GM12878 (cell line): ENCODE measurements at regions not wholly inside any gene's neighbourhood (a gene's known extent, or its start where the extent isn't known, plus 50 kb on each side); places are given as distances from the start of the nearest gene placed in this dataset.

Experiments
- ATAC-seq: fragments of 200-7000 bp; cut with Tn5 transposase; 3 replicates; pipeline ENCODE4 v1.9.1; 2020; ENCODE audit warnings: mild to moderate bottlenecking, moderate library complexity
- BruUV-seq: library from RNA; stranded (reverse); fragments of 400-500 nt; replicated peaks from 2 replicates; lab custom pipeline; 2021; lab: Mats Ljungman, UMichigan
- CTCF ChIA-PET: fragments of 300-600 bp; sonication (Branson Sonifier 250); formaldehyde crosslinking; extraction: SDS; loops from one replicate; lab custom pipeline; 2021; ENCODE audit warnings: inconsistent platforms; lab: Yijun Ruan, JAX
- POLR2A ChIA-PET: fragments of 350-600 bp; formaldehyde crosslinking; extraction: SDS; loops from one replicate; lab custom pipeline; 2021; ENCODE audit warnings: inconsistent platforms; lab: Charles Lee
- RAD21 ChIA-PET: fragments of 300-600 bp; sonication (Branson Sonifier 250); formaldehyde crosslinking; loops from one replicate; lab custom pipeline; 2023; ENCODE audit warnings: antibody characterized with exemption; ENCODE audit not compliant: unreplicated experiment; lab: Charles Lee
- SMC1A ChIA-PET: fragments of 300-600 bp; sonication (Branson Sonifier 250); formaldehyde crosslinking; loops from one replicate; lab custom pipeline; 2023; ENCODE audit not compliant: unreplicated experiment, uncharacterized antibody; lab: Charles Lee
- DNase-seq: peaks from one replicate; pipeline ENCODE4 v3.0.0-alpha.2; 2011; ENCODE audit warnings: low read depth, low spot score
- FAIRE-seq: peaks from 3 replicates; lab custom pipeline; 2011; peaks lifted over from hg19 to GRCh38; lab: Jason Lieb, UNC
- H2AFZ ChIP-seq: 2 replicates; pipeline ENCODE4 v1.6.0; 2011; ENCODE audit warnings: low read depth, low read length, control low read depth; ENCODE audit not compliant: control insufficient read depth
- H3K27ac ChIP-seq: 2 replicates; pipeline ENCODE4 v1.5.1; 2011; ENCODE audit warnings: control low read depth; ENCODE audit not compliant: control insufficient read depth, insufficient read depth
- H3K27me3 ChIP-seq, 2 experiments: replicated peaks in 1 of 2; 2 replicates each; pipeline versions ENCODE4 v1.6.0 to v1.6.1; 2011; ENCODE audit warnings: low read length in 1 of 2; ENCODE audit not compliant: control insufficient read depth in 2 of 2, insufficient read depth in 2 of 2
- H3K36me3 ChIP-seq, 2 experiments: 2 replicates each; pipeline ENCODE4 v1.5.1; 2011; ENCODE audit warnings: low read length in 1 of 2; ENCODE audit not compliant: control insufficient read depth in 2 of 2, insufficient read depth in 2 of 2
- H3K4me1 ChIP-seq: 2 replicates; pipeline ENCODE4 v1.6.1; 2011; ENCODE audit warnings: mild to moderate bottlenecking, low read length, moderate library complexity, mixed read lengths; ENCODE audit not compliant: control insufficient read depth, insufficient read depth
- H3K4me2 ChIP-seq: 2 replicates; pipeline ENCODE4 v1.6.0; 2011; ENCODE audit warnings: control low read depth; ENCODE audit not compliant: control insufficient read depth, insufficient read depth
- H3K4me3 ChIP-seq: fragments of 200-600 bp; sonication (generic); 2 replicates; pipeline ENCODE4 v1.5.1; 2016
- H3K79me2 ChIP-seq: 2 replicates; pipeline ENCODE4 v1.6.0; 2011; ENCODE audit warnings: low read length; ENCODE audit not compliant: control insufficient read depth, insufficient read depth
- H3K9ac ChIP-seq: 2 replicates; pipeline ENCODE4 v1.8.0; 2011; ENCODE audit warnings: low read length, control low read depth, mixed read lengths; ENCODE audit not compliant: control insufficient read depth, insufficient read depth
- H3K9me3 ChIP-seq: replicated peaks from 3 replicates; pipeline ENCODE4 v1.5.1; 2011; ENCODE audit warnings: mild to moderate bottlenecking, low read length; ENCODE audit not compliant: control insufficient read depth, insufficient read depth
- H4K20me1 ChIP-seq: 2 replicates; pipeline ENCODE4 v1.6.0; 2011; ENCODE audit not compliant: control insufficient read depth, insufficient read depth
- FOXK2 ChIP-seq: fragments of 450-650 bp; IDR thresholded peaks from 2 replicates; pipeline ENCODE4 v1.6.1; 2017; ENCODE audit warnings: mild to moderate bottlenecking, moderate library complexity
- FOXM1 ChIP-seq: IDR thresholded peaks from 2 replicates; pipeline ENCODE4 v1.6.1; 2012; ENCODE audit warnings: low read depth, mild to moderate bottlenecking, inconsistent platforms, low read length, moderate library complexity
- GABPA ChIP-seq: IDR thresholded peaks from 2 replicates; pipeline ENCODE4 v1.6.1; 2014; ENCODE audit warnings: antibody characterized with exemption, low read depth, mild to moderate bottlenecking, inconsistent platforms
- HDAC2 ChIP-seq: fragments of 200-600 bp; sonication (generic); IDR thresholded peaks from 2 replicates; pipeline ENCODE4 v1.6.1; 2017
- NR2C1 ChIP-seq: fragments of 450-650 bp; IDR thresholded peaks from 2 replicates; pipeline ENCODE4 v1.6.1; 2017; ENCODE audit warnings: antibody characterized with exemption, mild to moderate bottlenecking, moderate library complexity
- NR2F1 ChIP-seq: fragments of 450-650 bp; conservative IDR thresholded peaks from 2 replicates; pipeline ENCODE4 v1.6.1; 2017; ENCODE audit warnings: mild to moderate bottlenecking
- PML ChIP-seq: IDR thresholded peaks from 2 replicates; pipeline ENCODE4 v1.6.1; 2012; ENCODE audit warnings: low read length, inconsistent platforms
- POU2F2 ChIP-seq: IDR thresholded peaks from 3 replicates; pipeline ENCODE4 v1.6.1; 2011; ENCODE audit warnings: low read depth, mild to moderate bottlenecking, low read length, borderline replicate concordance
- SMARCA5 ChIP-seq: fragments of 450-650 bp; IDR thresholded peaks from 2 replicates; pipeline ENCODE4 v1.6.1; 2017; ENCODE audit warnings: mild to moderate bottlenecking
- SP1 ChIP-seq: IDR thresholded peaks from one replicate; pipeline ENCODE4 v1.6.1; 2011; ENCODE audit warnings: low read depth, low read length
- SRF ChIP-seq, 2 experiments: IDR thresholded peaks; 2 replicates each; pipeline ENCODE4 v1.6.1; 2011; ENCODE audit warnings: low read depth in 2 of 2, low read length in 2 of 2, mild to moderate bottlenecking in 1 of 2, moderate library complexity in 1 of 2
- STAT3 ChIP-seq: IDR thresholded peaks from 2 replicates; pipeline ENCODE4 v1.6.1; 2011; ENCODE audit warnings: low read depth, low read length, improper control_type of control experiment
- SUZ12 ChIP-seq: fragments of 200-600 bp; sonication (generic); IDR thresholded peaks from one replicate; pipeline ENCODE4 v1.6.1; 2018; ENCODE audit warnings: antibody characterized with exemption, mild to moderate bottlenecking; ENCODE audit not compliant: unreplicated experiment
- TAF1 ChIP-seq: IDR thresholded peaks from 2 replicates; pipeline ENCODE4 v1.6.1; 2011; ENCODE audit warnings: mild to moderate bottlenecking, low read depth, low read length, borderline replicate concordance
- TCF12 ChIP-seq: IDR thresholded peaks from 2 replicates; pipeline ENCODE4 v1.6.1; 2011; ENCODE audit warnings: low read depth, mild to moderate bottlenecking, low read length
- TCF7 ChIP-seq: IDR thresholded peaks from 2 replicates; pipeline ENCODE4 v1.6.1; 2014; ENCODE audit warnings: antibody characterized with exemption, borderline replicate concordance
- WRNIP1 ChIP-seq: IDR thresholded peaks from 2 replicates; pipeline ENCODE4 v1.6.1; 2011; ENCODE audit warnings: low read depth, low read length, improper control_type of control experiment, borderline replicate concordance
- ZNF274 ChIP-seq: IDR thresholded peaks from one replicate; pipeline ENCODE4 v1.8.0; 2011; ENCODE audit not compliant: insufficient read length, insufficient read depth
- ZNF384 ChIP-seq: IDR thresholded peaks from 2 replicates; pipeline ENCODE4 v1.6.1; 2012; ENCODE audit warnings: low read depth, mild to moderate bottlenecking, low read length, improper control_type of control experiment, borderline replicate concordance
- ZNF622 ChIP-seq: fragments of 450-650 bp; IDR thresholded peaks from 2 replicates; pipeline ENCODE4 v1.6.1; 2017; ENCODE audit warnings: mild to moderate bottlenecking, inconsistent platforms
- in situ Hi-C: fragments of 300-500 bp; cut with MboI; formaldehyde crosslinking; loops from 9 replicates; pipeline ENCODE4 v1.14.3; 2018; ENCODE audit warnings: mixed read lengths
- intact Hi-C: fragments of 100-400 bp; cut with micrococcal nuclease; formaldehyde crosslinking; loops from one replicate; pipeline ENCODE4 v1.14.2; 2022; ENCODE audit not compliant: unreplicated experiment
- TF ChIP-seq, protein P1 (sequence below): fragments of 450-650 bp; IDR thresholded peaks from 2 replicates; pipeline ENCODE4 v1.6.1; 2016; ENCODE audit warnings: mild to moderate bottlenecking, moderate library complexity, borderline replicate concordance
- TF ChIP-seq, protein P2 (sequence below): fragments of 450-650 bp; IDR thresholded peaks from 2 replicates; pipeline ENCODE4 v1.6.1; 2018; ENCODE audit warnings: borderline replicate concordance, mild to moderate bottlenecking; ENCODE audit not compliant: partially characterized antibody

DNA sequence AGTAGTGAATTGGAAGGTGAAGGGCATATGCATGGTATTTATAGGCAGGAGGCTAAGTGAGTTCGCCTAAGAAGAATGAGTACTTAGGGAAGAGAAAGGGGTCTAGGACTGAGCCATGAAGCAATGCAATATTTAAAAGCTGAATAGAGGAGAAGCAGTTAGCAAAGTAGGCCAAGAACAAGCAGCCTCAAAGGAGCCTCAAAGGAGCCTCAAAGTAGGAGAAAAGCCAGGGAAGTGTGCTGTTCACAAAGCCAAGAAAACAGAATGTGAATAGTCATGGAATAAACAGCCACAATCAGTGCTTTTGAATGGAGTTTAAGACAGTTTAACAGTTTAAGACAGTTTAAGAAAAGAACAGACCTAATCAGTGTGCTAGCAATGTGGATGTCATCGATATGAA is 762.0 kb downstream of the SORCS1 start (continued):
- TF ChIP-seq, protein P1, sequence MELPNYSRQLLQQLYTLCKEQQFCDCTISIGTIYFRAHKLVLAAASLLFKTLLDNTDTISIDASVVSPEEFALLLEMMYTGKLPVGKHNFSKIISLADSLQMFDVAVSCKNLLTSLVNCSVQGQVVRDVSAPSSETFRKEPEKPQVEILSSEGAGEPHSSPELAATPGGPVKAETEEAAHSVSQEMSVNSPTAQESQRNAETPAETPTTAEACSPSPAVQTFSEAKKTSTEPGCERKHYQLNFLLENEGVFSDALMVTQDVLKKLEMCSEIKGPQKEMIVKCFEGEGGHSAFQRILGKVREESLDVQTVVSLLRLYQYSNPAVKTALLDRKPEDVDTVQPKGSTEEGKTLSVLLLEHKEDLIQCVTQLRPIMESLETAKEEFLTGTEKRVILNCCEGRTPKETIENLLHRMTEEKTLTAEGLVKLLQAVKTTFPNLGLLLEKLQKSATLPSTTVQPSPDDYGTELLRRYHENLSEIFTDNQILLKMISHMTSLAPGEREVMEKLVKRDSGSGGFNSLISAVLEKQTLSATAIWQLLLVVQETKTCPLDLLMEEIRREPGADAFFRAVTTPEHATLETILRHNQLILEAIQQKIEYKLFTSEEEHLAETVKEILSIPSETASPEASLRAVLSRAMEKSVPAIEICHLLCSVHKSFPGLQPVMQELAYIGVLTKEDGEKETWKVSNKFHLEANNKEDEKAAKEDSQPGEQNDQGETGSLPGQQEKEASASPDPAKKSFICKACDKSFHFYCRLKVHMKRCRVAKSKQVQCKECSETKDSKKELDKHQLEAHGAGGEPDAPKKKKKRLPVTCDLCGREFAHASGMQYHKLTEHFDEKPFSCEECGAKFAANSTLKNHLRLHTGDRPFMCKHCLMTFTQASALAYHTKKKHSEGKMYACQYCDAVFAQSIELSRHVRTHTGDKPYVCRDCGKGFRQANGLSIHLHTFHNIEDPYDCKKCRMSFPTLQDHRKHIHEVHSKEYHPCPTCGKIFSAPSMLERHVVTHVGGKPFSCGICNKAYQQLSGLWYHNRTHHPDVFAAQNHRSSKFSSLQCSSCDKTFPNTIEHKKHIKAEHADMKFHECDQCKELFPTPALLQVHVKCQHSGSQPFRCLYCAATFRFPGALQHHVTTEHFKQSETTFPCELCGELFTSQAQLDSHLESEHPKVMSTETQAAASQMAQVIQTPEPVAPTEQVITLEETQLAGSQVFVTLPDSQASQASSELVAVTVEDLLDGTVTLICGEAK: no peak
- no peak for TF ChIP-seq POU2F2
- TF ChIP-seq HDAC2: no peak

DNA sequence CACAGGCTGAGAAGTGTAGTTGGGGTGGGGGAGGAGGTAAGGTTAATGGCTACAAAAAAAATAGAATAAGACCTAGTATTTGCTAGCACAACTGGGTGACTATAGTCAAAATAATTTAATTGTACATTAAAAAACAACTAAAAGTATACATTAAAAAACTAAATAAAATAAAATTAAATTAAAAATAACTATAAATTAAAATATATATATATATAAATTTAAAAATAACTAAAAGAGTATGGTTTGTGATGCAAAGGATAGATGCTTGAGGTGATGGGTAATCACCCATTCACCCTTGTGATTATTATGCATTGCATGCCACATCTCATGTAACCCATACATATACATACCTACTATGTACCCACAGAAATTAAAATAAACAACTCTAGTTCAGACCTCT is 762.5 kb downstream of the SORCS1 start:
- Histone ChIP-seq H3K4me3 (no peak overlapping the region), H3K4me1 (no peaks in the 10 kb centered on the region), H3K9me3 (no peaks in the 10 kb centered on the region), H2AFZ (no peak overlapping the region), H3K4me2 (no peak overlapping the region), H3K36me3 (no peaks in the 10 kb centered on the region), H4K20me1 (no peaks in the 10 kb centered on the region), H3K9ac (no peak overlapping the region), H3K79me2 (no peaks in the 10 kb centered on the region), H3K27me3 (no peaks in the 10 kb centered on the region), H3K27ac (no peak overlapping the region)
- in situ Hi-C loops: no loop called here
- POLR2A ChIA-PET: no interaction called here
- ATAC-seq (no peak), FAIRE-seq (no peak), DNase-seq (no peak)
- RAD21 ChIA-PET: no interaction called here
- no TSS peak for BruUV-seq
- intact Hi-C loops: no loop called here
- SMC1A ChIA-PET: no interaction called here
- CTCF ChIA-PET: no interaction called here
- no peak for TF ChIP-seq SUZ12
- no peak for TF ChIP-seq FOXM1
- no peak for TF ChIP-seq PML
- TF ChIP-seq, protein P2, sequence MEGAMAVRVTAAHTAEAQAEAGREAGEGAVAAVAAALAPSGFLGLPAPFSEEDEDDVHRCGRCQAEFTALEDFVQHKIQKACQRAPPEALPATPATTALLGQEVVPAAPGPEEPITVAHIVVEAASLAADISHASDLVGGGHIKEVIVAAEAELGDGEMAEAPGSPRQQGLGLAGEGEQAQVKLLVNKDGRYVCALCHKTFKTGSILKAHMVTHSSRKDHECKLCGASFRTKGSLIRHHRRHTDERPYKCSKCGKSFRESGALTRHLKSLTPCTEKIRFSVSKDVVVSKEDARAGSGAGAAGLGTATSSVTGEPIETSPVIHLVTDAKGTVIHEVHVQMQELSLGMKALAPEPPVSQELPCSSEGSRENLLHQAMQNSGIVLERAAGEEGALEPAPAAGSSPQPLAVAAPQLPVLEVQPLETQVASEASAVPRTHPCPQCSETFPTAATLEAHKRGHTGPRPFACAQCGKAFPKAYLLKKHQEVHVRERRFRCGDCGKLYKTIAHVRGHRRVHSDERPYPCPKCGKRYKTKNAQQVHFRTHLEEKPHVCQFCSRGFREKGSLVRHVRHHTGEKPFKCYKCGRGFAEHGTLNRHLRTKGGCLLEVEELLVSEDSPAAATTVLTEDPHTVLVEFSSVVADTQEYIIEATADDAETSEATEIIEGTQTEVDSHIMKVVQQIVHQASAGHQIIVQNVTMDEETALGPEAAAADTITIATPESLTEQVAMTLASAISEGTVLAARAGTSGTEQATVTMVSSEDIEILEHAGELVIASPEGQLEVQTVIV: no peak
- TF ChIP-seq STAT3: no peak
- TF ChIP-seq WRNIP1: no peak
- no peak for TF ChIP-seq TAF1
- no peak for TF ChIP-seq ZNF274
- TF ChIP-seq ZNF622: no peak
- no peak for TF ChIP-seq FOXK2
- TF ChIP-seq TCF7: no peak
- TF ChIP-seq NR2C1: no peak
- TF ChIP-seq SMARCA5: no peak
- no peak for TF ChIP-seq TCF12
- TF ChIP-seq SRF (IDR thresholded peaks at IDR 0.05; ENCODE audit: low read depth in 2 of 2, low read length in 2 of 2): no peak
- no peak for TF ChIP-seq GABPA
- no peak for TF ChIP-seq ZNF384
- no peak for TF ChIP-seq NR2F1
- TF ChIP-seq SP1: no peak
